ENCODE measurements at regions not wholly inside any gene's neighbourhood (a gene's known extent, or its start where the extent isn't known, plus 50 kb on each side); places are given as distances from the start of the nearest gene placed in this dataset.
A peak's percentile ranks its signal among the peaks of the same experiment; 100 is the strongest.

- Histone ChIP-seq H3K4me1 (no peaks in the 10 kb centered on the region), H2AFZ (no peak overlapping the region), H3K9ac (no peak overlapping the region), H3K9me3 (ENCODE audit: control insufficient read depth, low read length) (no peaks in the 10 kb centered on the region), H3K79me2 (no peaks in the 10 kb centered on the region), H3K27ac (no peak overlapping the region), H3K4me3 (ENCODE audit: low read depth, low read length) (no peak overlapping the region), H3K36me3 (ENCODE audit: control insufficient read depth, insufficient read depth, low read length) (no peaks in the 10 kb centered on the region), H3K27me3 (ENCODE audit: control insufficient read depth, insufficient read depth, low read length) (no peaks in the 10 kb centered on the region), H3K4me2 (ENCODE audit: low read length) (no peak overlapping the region)
- TF ChIP-seq CTCF (IDR thresholded peaks at IDR 0.05): no peak
These were observed 839.1 kb downstream of the SH3BGRL start for GRCh38 chrX:82041034-82041433.

- H3K4me2 ChIP-seq (ENCODE audit: low read length): no peak overlapping the region
- no peaks in the 10 kb centered on the region for H3K9me3 ChIP-seq (ENCODE audit: control insufficient read depth, low read length)
- H3K36me3 ChIP-seq (ENCODE audit: control insufficient read depth, insufficient read depth, low read length): no peaks in the 10 kb centered on the region
- H3K4me3 ChIP-seq (ENCODE audit: low read depth, low read length): no peak overlapping the region
- no peaks in the 10 kb centered on the region for H3K4me1 ChIP-seq
- H3K9ac ChIP-seq: no peak overlapping the region
- no peaks in the 10 kb centered on the region for H3K27me3 ChIP-seq (ENCODE audit: control insufficient read depth, insufficient read depth, low read length)
- no peak overlapping the region for H2AFZ ChIP-seq
- H3K79me2 ChIP-seq: no peaks in the 10 kb centered on the region
- no peak overlapping the region for H3K27ac ChIP-seq
- TF ChIP-seq CTCF (IDR thresholded peaks at IDR 0.05): no peak
These were observed 856.8 kb downstream of the SH3BGRL start for GRCh38 chrX:82058728-82059127.

GRCh38 chrX:82070948-82071347 is 869.0 kb downstream of the SH3BGRL start:
- no peaks in the 10 kb centered on the region for H3K9me3 ChIP-seq (ENCODE audit: control insufficient read depth, low read length)
- no peak overlapping the region for H3K27ac ChIP-seq
- no peak overlapping the region for H3K4me2 ChIP-seq (ENCODE audit: low read length)
- H3K36me3 ChIP-seq (ENCODE audit: control insufficient read depth, insufficient read depth, low read length): no peaks in the 10 kb centered on the region
- H3K4me3 ChIP-seq (ENCODE audit: low read depth, low read length): no peak overlapping the region
- H2AFZ ChIP-seq: no peak overlapping the region
- TF ChIP-seq CTCF (IDR thresholded peaks at IDR 0.05): no peak
- no peaks in the 10 kb centered on the region for H3K79me2 ChIP-seq
- H3K9ac ChIP-seq: no peak overlapping the region
- H3K4me1 ChIP-seq: no peaks in the 10 kb centered on the region
- no peaks in the 10 kb centered on the region for H3K27me3 ChIP-seq (ENCODE audit: control insufficient read depth, insufficient read depth, low read length)

GRCh38 chrX:82081027-82081426 is 879.1 kb downstream of the SH3BGRL start:
- Histone ChIP-seq H3K27me3 (ENCODE audit: control insufficient read depth, insufficient read depth, low read length) (no peaks in the 10 kb centered on the region), H3K79me2 (no peaks in the 10 kb centered on the region), H3K4me2 (ENCODE audit: low read length) (no peak overlapping the region), H3K27ac (no peak overlapping the region), H3K9ac (no peak overlapping the region), H3K4me1 (no peaks in the 10 kb centered on the region), H3K9me3 (ENCODE audit: control insufficient read depth, low read length) (no peaks in the 10 kb centered on the region), H3K36me3 (ENCODE audit: control insufficient read depth, insufficient read depth, low read length) (no peaks in the 10 kb centered on the region), H3K4me3 (ENCODE audit: low read depth, low read length) (no peak overlapping the region), H2AFZ (no peak overlapping the region)
- TF ChIP-seq CTCF (IDR thresholded peaks at IDR 0.05): no peak

GRCh38 chrX:82087699-82088098 is 885.8 kb downstream of the SH3BGRL start:
- Histone ChIP-seq H3K9me3 (ENCODE audit: control insufficient read depth, low read length) (no peaks in the 10 kb centered on the region), H3K9ac (no peak overlapping the region), H3K4me3 (ENCODE audit: low read depth, low read length) (no peak overlapping the region), H2AFZ (no peak overlapping the region), H3K4me1 (no peaks in the 10 kb centered on the region), H3K79me2 (no peaks in the 10 kb centered on the region), H3K36me3 (ENCODE audit: control insufficient read depth, insufficient read depth, low read length) (no peaks in the 10 kb centered on the region), H3K4me2 (ENCODE audit: low read length) (peak overlapping the region; percentile 22), H3K27me3 (ENCODE audit: control insufficient read depth, insufficient read depth, low read length) (no peaks in the 10 kb centered on the region), H3K27ac (no peak overlapping the region)
- no peak for TF ChIP-seq CTCF (IDR thresholded peaks at IDR 0.05)
